Activated B cell treated with CpG ODN at 0.5 μM for 24 hours (primary cell): ENCODE measurements at regions not wholly inside any gene's neighbourhood (a gene's known extent, or its start where the extent isn't known, plus 50 kb on each side); places are given as distances from the start of the nearest gene placed in this dataset.

ENCODE experiments used
- ATAC-seq: fragments of 200-7000 bp; cut with Tn5 transposase; one replicate; pipeline ENCODE4 v1.10.0; 2021; ENCODE audit warnings: low read depth, mild to moderate bottlenecking, moderate library complexity
- CTCF ChIA-PET: fragments of 350-600 bp; sonication (Branson Sonifier 250); formaldehyde crosslinking; loops from one replicate; lab custom pipeline; 2021; ENCODE audit warnings: antibody characterized with exemption; lab: Charles Lee
- POLR2A ChIA-PET: fragments of 350-600 bp; sonication (Branson Sonifier 250); formaldehyde crosslinking; loops from one replicate; lab custom pipeline; 2021; ENCODE audit warnings: antibody characterized with exemption; lab: Charles Lee
- DNase-seq: peaks from one replicate; pipeline ENCODE4 v3.0.0; 2022
- H3K27ac Mint-ChIP-seq: one replicate; pipeline ENCODE4 v1.8.0; 2020; ENCODE audit warnings: mixed read lengths
- H3K27me3 Mint-ChIP-seq: one replicate; pipeline ENCODE4 v1.8.0; 2021; ENCODE audit warnings: mixed read lengths
- H3K36me3 Mint-ChIP-seq: one replicate; pipeline ENCODE4 v1.8.0; 2021; ENCODE audit warnings: low read depth, mixed read lengths
- H3K4me1 Mint-ChIP-seq: one replicate; pipeline ENCODE4 v1.8.0; 2021; ENCODE audit warnings: mixed read lengths
- H3K4me3 Mint-ChIP-seq: one replicate; pipeline ENCODE4 v1.8.0; 2020; ENCODE audit warnings: mild to moderate bottlenecking, mixed read lengths
- H3K9me3 Mint-ChIP-seq: one replicate; pipeline ENCODE4 v1.8.0; 2020; ENCODE audit warnings: mixed read lengths
- CTCF ChIP-seq: fragments of 200-600 bp; IDR thresholded peaks from one replicate; pipeline ENCODE4 v1.8.0; 2022; ENCODE audit warnings: antibody characterized with exemption, mild to moderate bottlenecking
- intact Hi-C: fragments of 100-400 bp; cut with micrococcal nuclease; formaldehyde crosslinking; loops from one replicate; pipeline ENCODE4 v1.15.1; 2024

- CTCF ChIA-PET: no interaction called here
- H3K9me3 Mint-ChIP-seq: no peaks in the 10 kb centered on the region
- H3K27ac Mint-ChIP-seq: no peak overlapping the region
Observed at GRCh38 chr2:226228080-226228479, 571.5 kb downstream of the IRS1 start.

GRCh38 chr2:226227341-226227740, 572.3 kb downstream of the IRS1 start:
- no peak for TF ChIP-seq CTCF
- no peak for DNase-seq
- no peaks in the 10 kb centered on the region for H3K9me3 Mint-ChIP-seq
- ChIA-PET CTCF (no interaction called here), POLR2A (interaction anchor here (0.7 kb wide), 1 partner anchor 123 kb away, joined by 3 read pairs; no protein-coding TSS in a partner anchor)
- no peak for ATAC-seq
- H3K36me3 Mint-ChIP-seq: no peaks in the 10 kb centered on the region
- intact Hi-C loops: no loop called here
- H3K4me1 Mint-ChIP-seq: no peaks in the 10 kb centered on the region
- H3K27ac Mint-ChIP-seq: no peak overlapping the region
- H3K4me3 Mint-ChIP-seq: no peak overlapping the region
- H3K27me3 Mint-ChIP-seq: peaks cover 6% of the 10 kb centered on the region

More at GRCh38 chr2:226228080-226228479, 571.5 kb downstream of the IRS1 start:
- ATAC-seq (no peak), DNase-seq (no peak)
- no peak for TF ChIP-seq CTCF
- POLR2A ChIA-PET: interaction anchor here (0.7 kb wide), 1 partner anchor 124 kb away, joined by 3 read pairs; no protein-coding TSS in a partner anchor
- H3K36me3 Mint-ChIP-seq: no peaks in the 10 kb centered on the region
- H3K4me1 Mint-ChIP-seq: no peaks in the 10 kb centered on the region
- no peak overlapping the region for H3K4me3 Mint-ChIP-seq
- H3K27me3 Mint-ChIP-seq: peaks cover 9% of the 10 kb centered on the region
- intact Hi-C loops: no loop called here

- Mint-ChIP-seq H3K27ac (no peak overlapping the region), H3K9me3 (no peaks in the 10 kb centered on the region), H3K36me3 (no peaks in the 10 kb centered on the region), H3K4me1 (no peaks in the 10 kb centered on the region), H3K4me3 (no peak overlapping the region), H3K27me3 (peaks cover 6% of the 10 kb centered on the region)
- POLR2A ChIA-PET: no interaction called here
- CTCF ChIA-PET: no interaction called here
- ATAC-seq (no peak), DNase-seq (no peak)
- intact Hi-C loops: no loop called here
- TF ChIP-seq CTCF: no peak
Observed at GRCh38 chr2:226223704-226224103, 575.9 kb downstream of the IRS1 start.

- DNase-seq (no peak), ATAC-seq (no peak)
- Mint-ChIP-seq H3K9me3 (no peaks in the 10 kb centered on the region), H3K27me3 (peaks cover 6% of the 10 kb centered on the region), H3K4me1 (no peaks in the 10 kb centered on the region), H3K36me3 (no peaks in the 10 kb centered on the region), H3K27ac (no peak overlapping the region), H3K4me3 (no peak overlapping the region)
- TF ChIP-seq CTCF: no peak
- intact Hi-C loops: no loop called here
- ChIA-PET CTCF (no interaction called here), POLR2A (no interaction called here)
Observed at GRCh38 chr2:226220511-226220910, 579.1 kb downstream of the IRS1 start.

- intact Hi-C loops: loop anchor here (5.0 kb wide), 1 partner anchor 890 kb away; no protein-coding TSS in a partner anchor
- DNase-seq: no peak
- no peak for TF ChIP-seq CTCF
- Mint-ChIP-seq H3K27me3 (peaks cover 2% of the 10 kb centered on the region), H3K4me1 (no peaks in the 10 kb centered on the region), H3K9me3 (no peaks in the 10 kb centered on the region), H3K4me3 (no peak overlapping the region), H3K27ac (no peak overlapping the region), H3K36me3 (no peaks in the 10 kb centered on the region)
- ChIA-PET CTCF (no interaction called here), POLR2A (no interaction called here)
- ATAC-seq: no peak
Observed at GRCh38 chr2:226217191-226217590, 582.4 kb downstream of the IRS1 start.
